ENCODE measurements at regions not wholly inside any gene's neighbourhood (a gene's known extent, or its start where the extent isn't known, plus 50 kb on each side); places are given as distances from the start of the nearest gene placed in this dataset.

DNA sequence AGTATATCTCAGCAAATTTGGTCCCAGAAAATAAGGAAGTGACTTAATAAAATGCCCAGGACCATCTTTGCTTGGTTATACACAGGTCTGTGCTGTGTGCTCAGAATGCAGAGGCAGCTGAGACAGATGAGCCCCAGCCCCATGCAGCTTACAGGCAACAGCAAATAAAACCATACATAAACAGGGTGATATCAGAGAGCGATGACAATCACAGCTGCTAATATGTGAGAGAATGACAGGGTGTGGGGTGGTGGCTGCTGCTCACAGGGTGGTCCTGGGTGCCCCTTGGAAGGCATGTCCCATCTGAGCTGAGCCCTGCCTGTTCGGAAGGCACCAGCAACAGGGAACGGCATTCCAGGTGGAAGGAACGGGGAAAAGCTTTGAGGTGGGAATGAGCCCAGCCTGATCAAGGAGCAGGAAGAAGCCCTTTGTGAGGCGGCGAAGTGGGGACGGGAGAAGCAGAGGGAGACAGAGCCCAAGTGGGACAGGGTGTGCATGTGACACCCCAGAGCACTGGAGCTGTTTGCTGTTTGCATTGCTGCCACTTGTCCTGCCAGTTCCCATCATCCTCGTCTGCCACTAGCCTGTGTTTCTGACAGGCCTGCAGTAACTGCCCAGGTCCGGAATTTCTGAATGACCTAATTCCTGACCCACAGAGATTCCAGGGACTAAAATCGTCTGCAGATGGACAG, 150.5 kb downstream of the KATNIP start:
- intact Hi-C loops (cut with DNase I) = no loop called here
- TF ChIP-seq EP300 (IDR thresholded peaks at IDR 0.05) (no peak), POLR2A (IDR thresholded peaks at IDR 0.05; ENCODE audit: low read depth) (no peak), POLR2AphosphoS5 (IDR thresholded peaks at IDR 0.05) (no peak)
- TF ChIP-seq, protein P1, sequence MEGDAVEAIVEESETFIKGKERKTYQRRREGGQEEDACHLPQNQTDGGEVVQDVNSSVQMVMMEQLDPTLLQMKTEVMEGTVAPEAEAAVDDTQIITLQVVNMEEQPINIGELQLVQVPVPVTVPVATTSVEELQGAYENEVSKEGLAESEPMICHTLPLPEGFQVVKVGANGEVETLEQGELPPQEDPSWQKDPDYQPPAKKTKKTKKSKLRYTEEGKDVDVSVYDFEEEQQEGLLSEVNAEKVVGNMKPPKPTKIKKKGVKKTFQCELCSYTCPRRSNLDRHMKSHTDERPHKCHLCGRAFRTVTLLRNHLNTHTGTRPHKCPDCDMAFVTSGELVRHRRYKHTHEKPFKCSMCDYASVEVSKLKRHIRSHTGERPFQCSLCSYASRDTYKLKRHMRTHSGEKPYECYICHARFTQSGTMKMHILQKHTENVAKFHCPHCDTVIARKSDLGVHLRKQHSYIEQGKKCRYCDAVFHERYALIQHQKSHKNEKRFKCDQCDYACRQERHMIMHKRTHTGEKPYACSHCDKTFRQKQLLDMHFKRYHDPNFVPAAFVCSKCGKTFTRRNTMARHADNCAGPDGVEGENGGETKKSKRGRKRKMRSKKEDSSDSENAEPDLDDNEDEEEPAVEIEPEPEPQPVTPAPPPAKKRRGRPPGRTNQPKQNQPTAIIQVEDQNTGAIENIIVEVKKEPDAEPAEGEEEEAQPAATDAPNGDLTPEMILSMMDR (IDR thresholded peaks at IDR 0.05) = no peak

DNA sequence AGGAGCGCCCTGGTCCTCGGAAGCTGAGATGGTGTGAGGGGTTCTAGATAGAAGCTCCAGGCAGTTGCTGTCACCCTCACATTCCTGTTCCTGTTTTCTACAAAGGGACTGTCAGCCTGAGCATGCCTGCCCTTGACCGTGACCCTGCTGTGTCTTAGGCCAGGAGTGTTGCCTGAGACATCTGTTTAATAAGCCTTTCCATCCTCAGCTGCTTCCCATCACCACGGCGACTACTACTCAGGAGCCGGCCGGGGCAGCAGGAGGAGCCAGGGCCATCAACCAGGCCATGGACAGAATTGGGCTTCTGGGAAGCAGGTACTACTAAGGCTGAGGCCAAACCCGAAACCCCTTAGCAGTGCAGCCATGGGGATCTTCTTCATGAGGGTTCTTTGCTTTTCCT, 151.4 kb downstream of the KATNIP start:
- TF ChIP-seq POLR2A (IDR thresholded peaks at IDR 0.05; ENCODE audit: low read depth) = no peak
- no peak for TF ChIP-seq POLR2AphosphoS5 (IDR thresholded peaks at IDR 0.05)
- TF ChIP-seq, protein P1 (IDR thresholded peaks at IDR 0.05) = no peak
- TF ChIP-seq EP300 (IDR thresholded peaks at IDR 0.05) = no peak
- Histone ChIP-seq H3K27ac (replicated peaks in 1 of 4) (no peak overlapping the region), H3K4me3 (no peak overlapping the region), H3K27me3 (no peaks in the 10 kb centered on the region), H3K9me3 (no peaks in the 10 kb centered on the region), H3K36me3 (peaks cover 11 to 64% (median 29%) of the 10 kb centered on the region in 4 donors), H3K4me1 (no peaks in the 10 kb centered on the region)
- DNase-seq (ENCODE audit: extremely low spot score) = no peak
- intact Hi-C loops (cut with DNase I) = no loop called here
- 94% methylated on average over 8 of the region's 8 CpGs for WGBS

More for the DNA sequence above, 150.5 kb downstream of the KATNIP start:
- no peak for DNase-seq (ENCODE audit: extremely low spot score)
- H3K9me3 ChIP-seq = no peaks in the 10 kb centered on the region
- peaks cover 11 to 56% (median 27%) of the 10 kb centered on the region in 4 donors for H3K36me3 ChIP-seq
- H3K4me1 ChIP-seq = no peaks in the 10 kb centered on the region
- H3K27me3 ChIP-seq = no peaks in the 10 kb centered on the region
- 86% methylated on average over 10 of the region's 10 CpGs for WGBS
- H3K27ac ChIP-seq (replicated peaks in 1 of 4) = no peak overlapping the region
- H3K4me3 ChIP-seq = no peak overlapping the region

DNA sequence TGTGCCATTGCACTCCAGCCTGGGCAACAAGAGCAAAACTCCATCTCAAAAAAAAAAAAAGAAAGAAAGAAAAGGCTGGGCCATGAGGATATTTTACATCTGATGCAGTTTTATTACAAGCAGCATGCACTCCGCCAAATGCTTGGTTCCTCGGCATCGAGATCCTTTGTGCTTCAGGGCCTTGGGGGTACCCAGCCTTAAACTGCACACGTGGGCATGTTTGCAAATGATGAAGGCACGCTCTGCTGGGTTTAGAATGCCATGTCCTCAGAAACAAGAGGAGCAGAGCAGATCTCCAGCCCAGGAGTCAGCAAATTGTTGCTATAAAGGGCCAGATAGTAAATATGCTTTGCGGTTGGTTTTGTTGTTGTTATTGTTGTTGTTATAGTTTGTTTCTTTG, 153.2 kb downstream of the KATNIP start:
- WGBS = 93% methylated on average over 6 of the region's 6 CpGs
- no peaks in the 10 kb centered on the region for H3K4me1 ChIP-seq
- no peak overlapping the region for H3K4me3 ChIP-seq
- H3K9me3 ChIP-seq = no peaks in the 10 kb centered on the region
- TF ChIP-seq EP300 (IDR thresholded peaks at IDR 0.05) (no peak), POLR2AphosphoS5 (IDR thresholded peaks at IDR 0.05) (no peak), POLR2A (IDR thresholded peaks at IDR 0.05; ENCODE audit: low read depth) (no peak)
- TF ChIP-seq, protein P1 (IDR thresholded peaks at IDR 0.05) = no peak
- no peak for DNase-seq (ENCODE audit: extremely low spot score)
- no peak overlapping the region for H3K27ac ChIP-seq (replicated peaks in 1 of 4)
- peaks cover 11 to 78% (median 34%) of the 10 kb centered on the region in 4 donors for H3K36me3 ChIP-seq
- intact Hi-C loops (cut with DNase I) = no loop called here
- no peaks in the 10 kb centered on the region for H3K27me3 ChIP-seq

DNA sequence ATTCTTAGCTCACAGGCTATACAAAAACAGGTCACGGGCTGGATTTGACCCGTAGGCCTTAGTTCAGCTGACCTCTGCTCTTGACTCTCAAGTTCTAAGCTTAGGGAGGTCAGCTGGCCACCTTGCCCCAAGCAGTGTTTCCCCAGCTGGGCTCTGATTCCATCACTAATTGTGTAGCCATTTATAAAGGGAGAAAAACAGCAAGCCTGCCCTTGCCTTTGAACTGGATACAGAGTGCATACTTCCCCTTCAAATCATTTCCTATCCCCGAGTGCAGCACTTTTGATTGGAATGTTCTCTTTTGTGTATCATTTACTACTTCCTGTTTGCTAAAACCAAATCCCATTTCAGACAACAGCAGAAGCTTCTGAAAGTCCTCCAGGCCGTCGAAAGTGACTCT, 153.6 kb downstream of the KATNIP start:
- Histone ChIP-seq H3K27ac (replicated peaks in 1 of 4) (no peak overlapping the region), H3K9me3 (no peaks in the 10 kb centered on the region), H3K4me3 (no peak overlapping the region), H3K36me3 (peaks cover 7 to 77% (median 32%) of the 10 kb centered on the region in 4 donors), H3K27me3 (no peaks in the 10 kb centered on the region), H3K4me1 (no peaks in the 10 kb centered on the region)
- intact Hi-C loops (cut with DNase I) = no loop called here
- DNase-seq (ENCODE audit: extremely low spot score) = no peak
- WGBS = 74% methylated on average over 5 of the region's 5 CpGs
- no peak for TF ChIP-seq POLR2A (IDR thresholded peaks at IDR 0.05; ENCODE audit: low read depth)
- no peak for TF ChIP-seq EP300 (IDR thresholded peaks at IDR 0.05)
- TF ChIP-seq, protein P1 (IDR thresholded peaks at IDR 0.05) = no peak

DNA sequence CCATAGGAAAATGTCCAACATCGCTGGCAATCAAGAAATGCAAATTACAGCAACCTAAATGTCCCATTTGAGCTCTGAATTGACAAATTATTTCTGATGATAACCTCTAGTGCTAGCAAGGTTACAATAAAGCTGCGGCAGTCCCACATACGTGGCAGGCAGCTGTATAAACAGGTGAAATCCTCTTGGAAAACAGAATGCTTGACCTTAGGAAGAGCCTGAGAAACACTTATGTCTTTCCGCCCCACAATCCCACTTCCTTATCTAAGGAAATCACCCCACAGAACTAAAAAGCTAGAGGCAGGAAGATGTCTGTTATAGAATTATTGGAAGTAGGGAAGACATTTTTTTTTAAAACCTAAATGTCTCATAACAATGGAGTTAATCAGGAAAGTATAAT, 154.3 kb downstream of the KATNIP start:
- peaks cover 0 to 77% (median 28%) of the 10 kb centered on the region in 4 donors for H3K36me3 ChIP-seq
- H3K9me3 ChIP-seq = no peaks in the 10 kb centered on the region
- DNase-seq (ENCODE audit: extremely low spot score) = no peak
- no peaks in the 10 kb centered on the region for H3K4me1 ChIP-seq
- H3K27me3 ChIP-seq = no peaks in the 10 kb centered on the region
- no peak overlapping the region for H3K27ac ChIP-seq (replicated peaks in 1 of 4)
- H3K4me3 ChIP-seq = no peak overlapping the region
- intact Hi-C loops (cut with DNase I) = no loop called here
- TF ChIP-seq, protein P1 (IDR thresholded peaks at IDR 0.05) = no peak
- no peak for TF ChIP-seq POLR2AphosphoS5 (IDR thresholded peaks at IDR 0.05)
- TF ChIP-seq EP300 (IDR thresholded peaks at IDR 0.05) = no peak
- no peak for TF ChIP-seq POLR2A (IDR thresholded peaks at IDR 0.05; ENCODE audit: low read depth)
- 84% methylated on average over 4 of the region's 4 CpGs for WGBS

All from esophagus muscularis mucosa (tissue), 4 donors.